WTC11 (cell line): ENCODE measurements at regions not wholly inside any gene's neighbourhood (a gene's known extent, or its start where the extent isn't known, plus 50 kb on each side); places are given as distances from the start of the nearest gene placed in this dataset.

Experiments used
- ATAC-seq: fragments of 200-7000 bp; cut with Tn5 transposase; 2 replicates; pipeline ENCODE4 v1.10.0; 2021; ENCODE audit warnings: mild to moderate bottlenecking, moderate library complexity
- CTCF ChIA-PET: fragments of 300-600 bp; sonication (Branson Sonifier 250); formaldehyde crosslinking; loops from one replicate; lab custom pipeline; 2021; ENCODE audit warnings: antibody characterized with exemption; lab: Charles Lee
- POLR2A ChIA-PET: fragments of 350-600 bp; sonication (Branson Sonifier 250); formaldehyde crosslinking; loops from one replicate; lab custom pipeline; 2021; ENCODE audit warnings: antibody characterized with exemption; lab: Charles Lee
- DNase-seq: peaks from one replicate; pipeline ENCODE4 v3.0.0; 2021; ENCODE audit warnings: low spot score
- H3K27ac Mint-ChIP-seq: 2 replicates; pipeline ENCODE4 v1.8.0; 2021; ENCODE audit warnings: mixed read lengths
- H3K27me3 Mint-ChIP-seq: 2 replicates; pipeline ENCODE4 v1.8.0; 2021; ENCODE audit warnings: low read depth, mild to moderate bottlenecking, moderate library complexity, mixed read lengths
- H3K36me3 Mint-ChIP-seq: 2 replicates; pipeline ENCODE4 v1.8.0; 2021; ENCODE audit warnings: mixed read lengths
- H3K4me1 Mint-ChIP-seq: 2 replicates; pipeline ENCODE4 v1.8.0; 2022; ENCODE audit warnings: mixed read lengths
- H3K4me3 Mint-ChIP-seq: 2 replicates; pipeline ENCODE4 v1.8.0; 2021; ENCODE audit warnings: mild to moderate bottlenecking, moderate library complexity, mixed read lengths
- H3K9me3 Mint-ChIP-seq: 2 replicates; pipeline ENCODE4 v1.8.0; 2021; ENCODE audit warnings: mixed read lengths
- FOXJ3 ChIP-seq: sonication (generic); formaldehyde crosslinking; IDR thresholded peaks from 2 replicates; pipeline ENCODE4 v1.9.0; 2021; ENCODE audit warnings: missing genetic modification reagents, mild to moderate bottlenecking, borderline replicate concordance
- FOXP1 ChIP-seq: sonication (generic); formaldehyde crosslinking; IDR thresholded peaks from 2 replicates; pipeline ENCODE4 v1.8.0; 2022; ENCODE audit warnings: missing genetic modification reagents, mild to moderate bottlenecking, moderate library complexity, borderline replicate concordance
- GTF2I ChIP-seq: fragments of 250-450 bp; sonication (Bioruptor Pico); conservative IDR thresholded peaks from 2 replicates; pipeline ENCODE4 v1.4.0; 2021; ENCODE audit warnings: mild to moderate bottlenecking
- IRF2 ChIP-seq: sonication (generic); formaldehyde crosslinking; IDR thresholded peaks from 2 replicates; pipeline ENCODE4 v1.8.0; 2022; ENCODE audit warnings: low read depth, missing genetic modification reagents, borderline replicate concordance
- JAZF1 ChIP-seq: fragments of 250-450 bp; sonication (Bioruptor Pico); IDR thresholded peaks from 2 replicates; pipeline ENCODE4 v1.9.0; 2021; ENCODE audit warnings: moderate library complexity, mild to moderate bottlenecking, inconsistent platforms
- NFE2L1 ChIP-seq: sonication (generic); formaldehyde crosslinking; IDR thresholded peaks from 2 replicates; pipeline ENCODE4 v1.8.1; 2023; ENCODE audit warnings: missing genetic modification reagents
- NFYB ChIP-seq: sonication (generic); formaldehyde crosslinking; conservative IDR thresholded peaks from 2 replicates; pipeline ENCODE4 v1.8.0; 2022; ENCODE audit warnings: low read depth, missing genetic modification reagents
- PRRX2 ChIP-seq: fragments of 250-450 bp; sonication (Bioruptor Pico); IDR thresholded peaks from 2 replicates; pipeline ENCODE4 v1.8.0; 2021; ENCODE audit warnings: mild to moderate bottlenecking
- TEAD1 ChIP-seq: sonication (generic); formaldehyde crosslinking; IDR thresholded peaks from 2 replicates; pipeline ENCODE4 v1.8.0; 2022; ENCODE audit warnings: mild to moderate bottlenecking, missing genetic modification reagents
- ZBTB21 ChIP-seq: sonication (generic); formaldehyde crosslinking; IDR thresholded peaks from 2 replicates; pipeline ENCODE4 v1.8.1; 2023; ENCODE audit warnings: mild to moderate bottlenecking, missing genetic modification reagents, borderline replicate concordance
- ZNF121 ChIP-seq: sonication (generic); formaldehyde crosslinking; IDR thresholded peaks from 2 replicates; pipeline ENCODE4 v1.8.0; 2023; ENCODE audit warnings: missing genetic modification reagents
- ZNF138 ChIP-seq: sonication (generic); formaldehyde crosslinking; conservative IDR thresholded peaks from 2 replicates; pipeline ENCODE4 v1.8.1; 2022; ENCODE audit warnings: mild to moderate bottlenecking, moderate library complexity, missing genetic modification reagents
- ZNF317 ChIP-seq: sonication (generic); formaldehyde crosslinking; IDR thresholded peaks from 2 replicates; pipeline ENCODE4 v1.8.1; 2023; ENCODE audit warnings: low read depth, mild to moderate bottlenecking, moderate library complexity, missing genetic modification reagents, borderline replicate concordance
- ZNF423 ChIP-seq: fragments of 250-450 bp; sonication (Bioruptor Pico); IDR thresholded peaks from 2 replicates; pipeline ENCODE4 v2.1.2; 2022; ENCODE audit warnings: mild to moderate bottlenecking, moderate library complexity
- ZNF671 ChIP-seq: fragments of 250-450 bp; sonication (Bioruptor Pico); IDR thresholded peaks from 2 replicates; pipeline ENCODE4 v1.8.0; 2021; ENCODE audit warnings: mild to moderate bottlenecking
- TF ChIP-seq, protein P1 (sequence below): sonication (generic); formaldehyde crosslinking; IDR thresholded peaks from 2 replicates; pipeline ENCODE4 v1.8.1; 2022; ENCODE audit warnings: mild to moderate bottlenecking, missing genetic modification reagents, moderate library complexity, borderline replicate concordance
- TF ChIP-seq, protein P2 (sequence below): sonication (generic); formaldehyde crosslinking; IDR thresholded peaks from 2 replicates; pipeline ENCODE4 v1.8.0; 2022; ENCODE audit warnings: mild to moderate bottlenecking, missing genetic modification reagents
- TF ChIP-seq, protein P3 (sequence below): sonication (generic); formaldehyde crosslinking; IDR thresholded peaks from 2 replicates; pipeline ENCODE4 v1.8.1; 2022; ENCODE audit warnings: missing genetic modification reagents, borderline replicate concordance
- TF ChIP-seq, protein P4 (sequence below): sonication (generic); formaldehyde crosslinking; IDR thresholded peaks from 2 replicates; pipeline ENCODE4 v1.8.1; 2023; ENCODE audit warnings: mild to moderate bottlenecking, missing genetic modification reagents, moderate library complexity

DNA sequence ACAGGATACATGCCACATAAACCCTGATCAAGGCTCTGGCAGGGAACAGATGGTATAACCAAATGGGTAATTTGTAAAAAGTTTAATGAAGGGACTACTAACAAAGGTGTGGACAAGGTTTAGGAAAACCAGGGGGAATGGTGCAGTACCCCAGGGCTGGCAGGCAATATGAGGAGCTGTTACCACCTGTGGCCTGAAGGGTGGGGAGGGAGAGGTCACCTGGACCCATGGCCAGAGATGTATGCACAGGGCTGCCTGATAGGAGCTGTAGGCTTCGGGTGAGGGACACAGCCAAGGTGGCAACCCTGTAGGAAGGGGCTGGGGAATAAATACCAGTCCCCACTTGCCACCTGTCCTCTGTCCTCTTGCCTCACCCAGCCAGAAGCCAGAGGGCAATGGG, 51.4 kb upstream of the ID3 start:
- H3K4me1 Mint-ChIP-seq, result peaks cover 34% of the 10 kb centered on the region
- no peak for TF ChIP-seq NFYB (CRISPR knock-in tag)
- no peaks in the 10 kb centered on the region for H3K36me3 Mint-ChIP-seq
- CTCF ChIA-PET, result interaction anchor here (0.7 to 4.5 kb wide), 6 partner anchors 11 to 207 kb away, joined by 3 to 32 read pairs (median 7); no protein-coding TSS in a partner anchor
- H3K27me3 Mint-ChIP-seq, result no peaks in the 10 kb centered on the region; the same call in 1 of the 2 replicates
- H3K4me3 Mint-ChIP-seq, result no peak overlapping the region
- POLR2A ChIA-PET, result interaction anchor here (1.1 to 1.2 kb wide), 2 partner anchors 9 to 12 kb away, joined by 3 to 4 read pairs; no protein-coding TSS in a partner anchor
- ATAC-seq, result peak; percentile 21; the same call in 1 of the 2 replicates
- H3K27ac Mint-ChIP-seq, result peak overlapping the region; percentile 31
- no peak for DNase-seq
- H3K9me3 Mint-ChIP-seq, result no peaks in the 10 kb centered on the region

DNA sequence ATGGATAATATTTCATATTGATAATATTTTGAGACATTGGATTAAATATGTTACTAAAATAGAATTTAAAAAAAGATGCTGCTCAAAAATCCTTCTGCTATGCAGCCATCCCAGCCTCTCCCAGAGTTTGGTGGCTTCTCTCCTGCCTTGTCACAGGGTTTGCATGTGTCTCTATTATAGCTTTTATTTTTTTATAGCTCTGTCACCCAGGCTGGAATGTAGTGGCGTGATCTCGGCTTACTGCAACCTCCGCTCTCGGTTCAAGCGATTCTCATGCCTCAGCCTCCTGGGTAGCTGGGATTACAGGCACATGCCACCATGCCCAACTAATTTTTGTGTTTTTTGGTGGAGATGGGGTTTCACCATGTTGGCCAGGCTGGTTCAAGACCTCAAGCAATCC, 50.7 kb upstream of the ID3 start:
- TF ChIP-seq FOXJ3 (no peak), TEAD1 (CRISPR knock-in tag) (no peak), ZBTB21 (CRISPR knock-in tag) (no peak), GTF2I (no peak), ZNF138 (CRISPR knock-in tag) (no peak), PRRX2 (CRISPR knock-in tag) (no peak), ZNF317 (CRISPR knock-in tag) (no peak), ZNF423 (CRISPR knock-in tag) (no peak), ZNF671 (no peak), FOXP1 (CRISPR knock-in tag) (no peak), IRF2 (CRISPR knock-in tag) (no peak), NFE2L1 (no peak), JAZF1 (no peak), ZNF121 (CRISPR knock-in tag) (no peak)
- TF ChIP-seq, protein P1, sequence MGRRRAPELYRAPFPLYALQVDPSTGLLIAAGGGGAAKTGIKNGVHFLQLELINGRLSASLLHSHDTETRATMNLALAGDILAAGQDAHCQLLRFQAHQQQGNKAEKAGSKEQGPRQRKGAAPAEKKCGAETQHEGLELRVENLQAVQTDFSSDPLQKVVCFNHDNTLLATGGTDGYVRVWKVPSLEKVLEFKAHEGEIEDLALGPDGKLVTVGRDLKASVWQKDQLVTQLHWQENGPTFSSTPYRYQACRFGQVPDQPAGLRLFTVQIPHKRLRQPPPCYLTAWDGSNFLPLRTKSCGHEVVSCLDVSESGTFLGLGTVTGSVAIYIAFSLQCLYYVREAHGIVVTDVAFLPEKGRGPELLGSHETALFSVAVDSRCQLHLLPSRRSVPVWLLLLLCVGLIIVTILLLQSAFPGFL, result no peak
- TF ChIP-seq, protein P2, sequence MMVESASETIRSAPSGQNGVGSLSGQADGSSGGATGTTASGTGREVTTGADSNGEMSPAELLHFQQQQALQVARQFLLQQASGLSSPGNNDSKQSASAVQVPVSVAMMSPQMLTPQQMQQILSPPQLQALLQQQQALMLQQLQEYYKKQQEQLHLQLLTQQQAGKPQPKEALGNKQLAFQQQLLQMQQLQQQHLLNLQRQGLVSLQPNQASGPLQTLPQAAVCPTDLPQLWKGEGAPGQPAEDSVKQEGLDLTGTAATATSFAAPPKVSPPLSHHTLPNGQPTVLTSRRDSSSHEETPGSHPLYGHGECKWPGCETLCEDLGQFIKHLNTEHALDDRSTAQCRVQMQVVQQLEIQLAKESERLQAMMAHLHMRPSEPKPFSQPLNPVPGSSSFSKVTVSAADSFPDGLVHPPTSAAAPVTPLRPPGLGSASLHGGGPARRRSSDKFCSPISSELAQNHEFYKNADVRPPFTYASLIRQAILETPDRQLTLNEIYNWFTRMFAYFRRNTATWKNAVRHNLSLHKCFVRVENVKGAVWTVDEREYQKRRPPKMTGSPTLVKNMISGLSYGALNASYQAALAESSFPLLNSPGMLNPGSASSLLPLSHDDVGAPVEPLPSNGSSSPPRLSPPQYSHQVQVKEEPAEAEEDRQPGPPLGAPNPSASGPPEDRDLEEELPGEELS (CRISPR knock-in tag), result no peak
- TF ChIP-seq, protein P3, sequence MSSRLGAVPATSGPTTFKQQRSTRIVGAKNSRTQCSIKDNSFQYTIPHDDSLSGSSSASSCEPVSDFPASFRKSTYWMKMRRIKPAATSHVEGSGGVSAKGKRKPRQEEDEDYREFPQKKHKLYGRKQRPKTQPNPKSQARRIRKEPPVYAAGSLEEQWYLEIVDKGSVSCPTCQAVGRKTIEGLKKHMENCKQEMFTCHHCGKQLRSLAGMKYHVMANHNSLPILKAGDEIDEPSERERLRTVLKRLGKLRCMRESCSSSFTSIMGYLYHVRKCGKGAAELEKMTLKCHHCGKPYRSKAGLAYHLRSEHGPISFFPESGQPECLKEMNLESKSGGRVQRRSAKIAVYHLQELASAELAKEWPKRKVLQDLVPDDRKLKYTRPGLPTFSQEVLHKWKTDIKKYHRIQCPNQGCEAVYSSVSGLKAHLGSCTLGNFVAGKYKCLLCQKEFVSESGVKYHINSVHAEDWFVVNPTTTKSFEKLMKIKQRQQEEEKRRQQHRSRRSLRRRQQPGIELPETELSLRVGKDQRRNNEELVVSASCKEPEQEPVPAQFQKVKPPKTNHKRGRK, result no peak
- TF ChIP-seq, protein P4, sequence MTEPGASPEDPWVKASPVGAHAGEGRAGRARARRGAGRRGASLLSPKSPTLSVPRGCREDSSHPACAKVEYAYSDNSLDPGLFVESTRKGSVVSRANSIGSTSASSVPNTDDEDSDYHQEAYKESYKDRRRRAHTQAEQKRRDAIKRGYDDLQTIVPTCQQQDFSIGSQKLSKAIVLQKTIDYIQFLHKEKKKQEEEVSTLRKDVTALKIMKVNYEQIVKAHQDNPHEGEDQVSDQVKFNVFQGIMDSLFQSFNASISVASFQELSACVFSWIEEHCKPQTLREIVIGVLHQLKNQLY, result no peak
- ChIA-PET CTCF (interaction anchor here (0.6 to 4.5 kb wide), 6 partner anchors 11 to 201 kb away, joined by 3 to 32 read pairs (median 7); no protein-coding TSS in a partner anchor), POLR2A (interaction anchor here (1.1 to 1.2 kb wide), 2 partner anchors 10 to 11 kb away, joined by 3 to 4 read pairs; no protein-coding TSS in a partner anchor)
- H3K4me3 Mint-ChIP-seq, result no peak overlapping the region
- DNase-seq (no peak), ATAC-seq (no peak)
- no peaks in the 10 kb centered on the region; the same call in 1 of the 2 replicates for H3K27me3 Mint-ChIP-seq
- no peaks in the 10 kb centered on the region for H3K36me3 Mint-ChIP-seq
- H3K4me1 Mint-ChIP-seq, result peaks cover 34% of the 10 kb centered on the region
- no peaks in the 10 kb centered on the region for H3K9me3 Mint-ChIP-seq
- no peak overlapping the region for H3K27ac Mint-ChIP-seq
